Upper lobe of right lung (tissue), 1 donor: ENCODE measurements at regions not wholly inside any gene's neighbourhood (a gene's known extent, or its start where the extent isn't known, plus 50 kb on each side); places are given as distances from the start of the nearest gene placed in this dataset.
"Not testable (repeated sequence)": the region's sequence is repeated elsewhere in the genome, so short reads cannot be mapped to it uniquely, and the experiment has no call there.

Experiments
- ATAC-seq: fragments of 200-7000 bp; cut with Tn5 transposase; one replicate; pipeline ENCODE4 v1.9.1; 2020; ENCODE audit warnings: mild to moderate bottlenecking, moderate library complexity
- DNase-seq: peaks from one replicate; pipeline ENCODE4 v3.0.0-alpha.2; 2020
- H3K27ac ChIP-seq: fragments of 200-600 bp; one replicate; pipeline ENCODE4 v1.8.0; 2022
- H3K27me3 ChIP-seq: fragments of 200-600 bp; one replicate; pipeline ENCODE4 v1.8.0; 2022; ENCODE audit warnings: mild to moderate bottlenecking
- H3K36me3 ChIP-seq: fragments of 200-600 bp; one replicate; pipeline ENCODE4 v1.8.0; 2022
- H3K4me1 ChIP-seq: fragments of 200-600 bp; one replicate; pipeline ENCODE4 v1.8.0; 2022
- H3K4me3 ChIP-seq: fragments of 200-600 bp; one replicate; pipeline ENCODE4 v1.8.0; 2022; ENCODE audit warnings: mild to moderate bottlenecking
- H3K9me3 ChIP-seq: fragments of 200-600 bp; one replicate; pipeline ENCODE4 v1.8.0; 2022
- CTCF ChIP-seq: fragments of 200-600 bp; IDR thresholded peaks from one replicate; pipeline ENCODE4 v1.8.0; 2022; ENCODE audit warnings: antibody characterized with exemption
- intact Hi-C: fragments of 100-400 bp; cut with DNase I; formaldehyde crosslinking; loops from one replicate; pipeline ENCODE4 v1.11.0; 2022
- donor health status: DM: no; HTN: yes; CAD: no; lungs with severe emphysema.

GRCh38 chr6:74447013-74447412 is 751.0 kb downstream of the CD109 start:
- Histone ChIP-seq H3K4me3 (no peak overlapping the region), H3K9me3 (no peaks in the 10 kb centered on the region), H3K27ac (no peak overlapping the region), H3K36me3 (no peaks in the 10 kb centered on the region), H3K4me1 (no peaks in the 10 kb centered on the region), H3K27me3 (no peaks in the 10 kb centered on the region)
- intact Hi-C loops: no loop called here
- DNase-seq (no peak), ATAC-seq (no peak)
- TF ChIP-seq CTCF: no peak

GRCh38 chr6:74439123-74439811 is 743.3 kb downstream of the CD109 start:
- no peak overlapping the region for H3K27ac ChIP-seq
- ATAC-seq: no peak
- intact Hi-C loops: no loop called here
- no peaks in the 10 kb centered on the region for H3K36me3 ChIP-seq
- H3K27me3 ChIP-seq: no peaks in the 10 kb centered on the region
- TF ChIP-seq CTCF: no peak
- DNase-seq: no peak
- no peaks in the 10 kb centered on the region for H3K9me3 ChIP-seq
- H3K4me3 ChIP-seq: no peak overlapping the region
- no peaks in the 10 kb centered on the region for H3K4me1 ChIP-seq

GRCh38 chr6:74438395-74438794 is 742.4 kb downstream of the CD109 start:
- H3K9me3 ChIP-seq, H3K27ac ChIP-seq, ATAC-seq, intact Hi-C loops, H3K4me3 ChIP-seq, H3K4me1 ChIP-seq, DNase-seq, H3K36me3 ChIP-seq, H3K27me3 ChIP-seq: not testable (repeated sequence)

- DNase-seq: no peak
- Histone ChIP-seq H3K4me3 (no peak overlapping the region), H3K27me3 (no peaks in the 10 kb centered on the region), H3K36me3 (no peaks in the 10 kb centered on the region), H3K9me3 (no peaks in the 10 kb centered on the region), H3K4me1 (no peaks in the 10 kb centered on the region), H3K27ac (no peak overlapping the region)
- intact Hi-C loops: no loop called here
- no peak for TF ChIP-seq CTCF
- no peak for ATAC-seq
These were observed 738.2 kb downstream of the CD109 start for GRCh38 chr6:74434171-74434570.

- DNase-seq (no peak), ATAC-seq (no peak)
- Histone ChIP-seq H3K9me3 (no peaks in the 10 kb centered on the region), H3K27me3 (no peaks in the 10 kb centered on the region), H3K27ac (no peak overlapping the region), H3K36me3 (no peaks in the 10 kb centered on the region), H3K4me3 (no peak overlapping the region), H3K4me1 (no peaks in the 10 kb centered on the region)
- TF ChIP-seq CTCF: no peak
- intact Hi-C loops: no loop called here
These were observed 736.0 kb downstream of the CD109 start for GRCh38 chr6:74431873-74432580.

- H3K36me3 ChIP-seq: no peaks in the 10 kb centered on the region
- intact Hi-C loops: no loop called here
- H3K27me3 ChIP-seq: no peaks in the 10 kb centered on the region
- H3K4me3 ChIP-seq: no peak overlapping the region
- ATAC-seq: no peak
- DNase-seq: no peak
- no peaks in the 10 kb centered on the region for H3K9me3 ChIP-seq
- no peak overlapping the region for H3K27ac ChIP-seq
- TF ChIP-seq CTCF: no peak
- H3K4me1 ChIP-seq: no peaks in the 10 kb centered on the region
These were observed 724.2 kb downstream of the CD109 start for GRCh38 chr6:74420221-74420620.
